H9 (cell line): ENCODE measurements at regions not wholly inside any gene's neighbourhood (a gene's known extent, or its start where the extent isn't known, plus 50 kb on each side); places are given as distances from the start of the nearest gene placed in this dataset.

Experiments used
- DNase-seq: peaks from one replicate; pipeline ENCODE4 v3.0.0-alpha.2; 2017
- H2AFZ ChIP-seq: one replicate; pipeline ENCODE4 v1.6.1; 2013; ENCODE audit warnings: mild to moderate bottlenecking, low read length, control low read depth, moderate library complexity
- H2AK5ac ChIP-seq: 2 replicates; pipeline ENCODE4 v1.6.1; 2013; ENCODE audit warnings: low read length, control low read depth, mixed read lengths; ENCODE audit not compliant: insufficient read length
- H2BK120ac ChIP-seq: one replicate; pipeline ENCODE4 v1.6.1; 2013; ENCODE audit warnings: low read depth, mild to moderate bottlenecking, low read length, control low read depth, inconsistent platforms; ENCODE audit not compliant: poor library complexity, severe bottlenecking
- H2BK12ac ChIP-seq: 2 replicates; pipeline ENCODE4 v1.6.1; 2013; ENCODE audit warnings: low read length, control low read depth, mixed read lengths, low read depth; ENCODE audit not compliant: insufficient read length
- H2BK15ac ChIP-seq: 2 replicates; pipeline ENCODE4 v1.6.1; 2013; ENCODE audit warnings: low read depth, low read length, control low read depth
- H2BK20ac ChIP-seq: one replicate; pipeline ENCODE4 v1.6.1; 2013; ENCODE audit warnings: low read depth, mild to moderate bottlenecking, low read length, control low read depth, inconsistent platforms; ENCODE audit not compliant: poor library complexity, severe bottlenecking
- H2BK5ac ChIP-seq: 2 replicates; pipeline ENCODE4 v1.6.1; 2013; ENCODE audit warnings: low read length, control low read depth, mixed read lengths; ENCODE audit not compliant: insufficient read length
- H3K14ac ChIP-seq: 2 replicates; pipeline ENCODE4 v1.6.1; 2013; ENCODE audit warnings: low read length, control low read depth; ENCODE audit not compliant: insufficient read depth
- H3K18ac ChIP-seq: 2 replicates; pipeline ENCODE4 v1.6.1; 2013; ENCODE audit warnings: low read depth, mild to moderate bottlenecking, mixed read lengths, low read length, control low read depth; ENCODE audit not compliant: insufficient read length
- H3K23ac ChIP-seq: 2 replicates; pipeline ENCODE4 v1.6.1; 2013; ENCODE audit warnings: low read length, control low read depth, mixed read lengths, low read depth; ENCODE audit not compliant: insufficient read length
- H3K23me2 ChIP-seq: 2 replicates; pipeline ENCODE4 v1.6.1; 2013; ENCODE audit warnings: low read depth, mild to moderate bottlenecking, mixed read lengths, low read length, control low read depth; ENCODE audit not compliant: insufficient read length, poor library complexity, severe bottlenecking
- H3K27ac ChIP-seq: 2 replicates; pipeline ENCODE4 v1.5.1; 2013; ENCODE audit warnings: low read length, control low read depth, mixed read lengths, low read depth; ENCODE audit not compliant: insufficient read length
- H3K27me3 ChIP-seq: 2 replicates; pipeline ENCODE4 v1.6.1; 2013; ENCODE audit warnings: low read length, control low read depth, inconsistent platforms; ENCODE audit not compliant: insufficient read depth
- H3K4ac ChIP-seq: 2 replicates; pipeline ENCODE4 v1.6.1; 2013; ENCODE audit warnings: low read depth, mild to moderate bottlenecking, control low read depth, inconsistent platforms, low read length, moderate library complexity
- H3K4me1 ChIP-seq: 2 replicates; pipeline ENCODE4 v1.6.1; 2013; ENCODE audit warnings: low read length, control low read depth, inconsistent platforms; ENCODE audit not compliant: insufficient read depth
- H3K4me2 ChIP-seq: 2 replicates; pipeline ENCODE4 v1.6.1; 2013; ENCODE audit warnings: low read length, control low read depth, mixed read lengths; ENCODE audit not compliant: insufficient read length, insufficient read depth
- H3K56ac ChIP-seq: 2 replicates; pipeline ENCODE4 v1.6.1; 2013; ENCODE audit warnings: low read depth, mild to moderate bottlenecking, mixed read lengths, low read length, control low read depth; ENCODE audit not compliant: insufficient read length
- H3K79me1 ChIP-seq: 2 replicates; pipeline ENCODE4 v1.6.1; 2013; ENCODE audit warnings: low read depth, mild to moderate bottlenecking, moderate library complexity, low read length, control low read depth, inconsistent platforms; ENCODE audit not compliant: insufficient read depth, poor library complexity, severe bottlenecking
- H3K79me2 ChIP-seq: 2 replicates; pipeline ENCODE4 v1.6.1; 2013; ENCODE audit warnings: low read length, control low read depth, inconsistent platforms; ENCODE audit not compliant: insufficient read depth
- H3K9ac ChIP-seq: 2 replicates; pipeline ENCODE4 v1.6.1; 2013; ENCODE audit warnings: low read length, control low read depth, mixed read lengths; ENCODE audit not compliant: insufficient read length; ENCODE audit errors: extremely low read depth
- H3K9me3 ChIP-seq: one replicate; pipeline ENCODE4 v1.6.1; 2013; ENCODE audit warnings: low read depth, low read length, inconsistent platforms; ENCODE audit not compliant: control insufficient read depth
- H3T11ph ChIP-seq: one replicate; pipeline ENCODE4 v1.6.1; 2013; ENCODE audit warnings: mild to moderate bottlenecking, low read length, control low read depth, inconsistent platforms
- H4K20me1 ChIP-seq: one replicate; pipeline ENCODE4 v1.6.1; 2013; ENCODE audit not compliant: control insufficient read depth, insufficient read length, insufficient read depth
- H4K5ac ChIP-seq: 2 replicates; pipeline ENCODE4 v1.6.1; 2013; ENCODE audit warnings: low read depth, mild to moderate bottlenecking, mixed read lengths, low read length, control low read depth; ENCODE audit not compliant: insufficient read length
- H4K8ac ChIP-seq: replicated peaks from 2 replicates; pipeline ENCODE4 v1.6.1; 2013; ENCODE audit warnings: low read length, control low read depth, mixed read lengths, low read depth; ENCODE audit not compliant: insufficient read length
- H4K91ac ChIP-seq: 2 replicates; pipeline ENCODE4 v1.6.1; 2013; ENCODE audit warnings: low read depth, mild to moderate bottlenecking, moderate library complexity, mixed read lengths, low read length, control low read depth; ENCODE audit not compliant: insufficient read length
- H3K27ac Mint-ChIP-seq, 3 experiments: 2 replicates in 2 of 3; 3 replicates in 1 of 3; pipeline ENCODE4 v1.8.0; 2020 to 2021; ENCODE audit warnings: mixed read lengths in 3 of 3, mild to moderate bottlenecking in 1 of 3, moderate library complexity in 1 of 3
- H3K27me3 Mint-ChIP-seq: 2 replicates; pipeline ENCODE4 v1.8.0; 2021; ENCODE audit warnings: low read depth, mild to moderate bottlenecking, moderate library complexity, mixed read lengths
- H3K36me3 Mint-ChIP-seq, 3 experiments: 2 replicates in 2 of 3; 3 replicates in 1 of 3; pipeline ENCODE4 v1.8.0; 2020 to 2021; ENCODE audit warnings: low read depth in 3 of 3, mixed read lengths in 3 of 3; ENCODE audit not compliant: insufficient read depth in 1 of 3
- H3K4me1 Mint-ChIP-seq, 2 experiments: 2 replicates each; pipeline ENCODE4 v1.8.0; 2020; ENCODE audit warnings: mixed read lengths in 2 of 2
- H3K4me3 Mint-ChIP-seq, 2 experiments: 2 replicates in 1 of 2; 3 replicates in 1 of 2; pipeline ENCODE4 v1.8.0; 2020 to 2021; ENCODE audit warnings: mild to moderate bottlenecking in 2 of 2, mixed read lengths in 2 of 2, moderate library complexity in 1 of 2
- H3K9me3 Mint-ChIP-seq, 2 experiments: 2 replicates in 1 of 2; 3 replicates in 1 of 2; pipeline ENCODE4 v1.8.0; 2020; ENCODE audit warnings: mild to moderate bottlenecking in 2 of 2, mixed read lengths in 2 of 2, moderate library complexity in 1 of 2
- CTCF ChIP-seq: fragments of 200-600 bp; sonication (generic); conservative IDR thresholded peaks from 3 replicates; pipeline ENCODE4 v1.8.0; 2021; ENCODE audit warnings: antibody characterized with exemption, mild to moderate bottlenecking
- WGBS: extraction: QIAGEN DNeasy Blood & Tissue Kit; methylation state at CpG from one replicate; pipeline ENCODE4 v1.1.7; 2013; ENCODE audit warnings: missing lambda C conversion rate, low lambda C conversion rate, mixed read lengths; ENCODE audit not compliant: insufficient read length; ENCODE audit errors: extremely low coverage; 5-methylcytosine and 5-hydroxymethylcytosine counted together

- Histone ChIP-seq H4K91ac (no peak overlapping the region), H3K23ac (no peak overlapping the region), H3K9ac (no peak overlapping the region), H3K4me1 (no peaks in the 10 kb centered on the region), H3T11ph (no peak overlapping the region), H2AFZ (no peak overlapping the region), H4K8ac (no peak overlapping the region), H2BK5ac (no peak overlapping the region), H2BK120ac (no peak overlapping the region), H3K56ac (no peak overlapping the region), H3K23me2 (no peaks in the 10 kb centered on the region), H3K14ac (no peak overlapping the region), H4K20me1 (no peaks in the 10 kb centered on the region), H3K27me3 (no peaks in the 10 kb centered on the region), H3K79me2 (no peaks in the 10 kb centered on the region), H2BK12ac (no peak overlapping the region), H2BK20ac (no peak overlapping the region), H3K79me1 (no peaks in the 10 kb centered on the region), H3K4ac (no peak overlapping the region), H3K27ac (no peak overlapping the region), H2AK5ac (no peak overlapping the region), H4K5ac (no peak overlapping the region), H3K18ac (no peak overlapping the region), H3K9me3 (peaks cover 86% of the 10 kb centered on the region), H3K4me2 (no peak overlapping the region), H2BK15ac (no peak overlapping the region)
- H3K4me1 Mint-ChIP-seq: no peaks in the 10 kb centered on the region
- no peak for DNase-seq
- no CpG with 5 or more reads among the region's 18 CpGs for WGBS
- H3K36me3 Mint-ChIP-seq: peaks cover 28 to 57% (median 32%) of the 10 kb centered on the region in 3 experiments
- no peak for TF ChIP-seq CTCF
- H3K27me3 Mint-ChIP-seq: peaks cover 12% of the 10 kb centered on the region
- peaks cover 86% of the 10 kb centered on the region in 2 experiments for H3K9me3 Mint-ChIP-seq
- H3K4me3 Mint-ChIP-seq: no peak overlapping the region
- H3K27ac Mint-ChIP-seq: no peak overlapping the region
Measured at GRCh38 chr15:21261396-21261964, 178.8 kb downstream of the POTEB3 start.
